NCI-H2081 (cell line): ENCODE measurements at regions not wholly inside any gene's neighbourhood (a gene's known extent, or its start where the extent isn't known, plus 50 kb on each side); places are given as distances from the start of the nearest gene placed in this dataset.

Experiments
- DNase-seq, 2 experiments: peaks; one replicate each; lab custom pipeline; 2025; lab: John Stamatoyannopoulos, UW

GRCh38 chr11:35077709-35078469 is 61.1 kb upstream of the CD44 start:
- no peak for DNase-seq

GRCh38 chr11:35078470-35078735 is 60.6 kb upstream of the CD44 start:
- no peak for DNase-seq

GRCh38 chr11:35079611-35080010 is 59.4 kb upstream of the CD44 start:
- no peak for DNase-seq

- no peak for DNase-seq
Measured at GRCh38 chr11:35082321-35083180, 56.4 kb upstream of the CD44 start.

GRCh38 chr11:35083181-35083430 is 55.9 kb upstream of the CD44 start:
- no peak for DNase-seq

DNA sequence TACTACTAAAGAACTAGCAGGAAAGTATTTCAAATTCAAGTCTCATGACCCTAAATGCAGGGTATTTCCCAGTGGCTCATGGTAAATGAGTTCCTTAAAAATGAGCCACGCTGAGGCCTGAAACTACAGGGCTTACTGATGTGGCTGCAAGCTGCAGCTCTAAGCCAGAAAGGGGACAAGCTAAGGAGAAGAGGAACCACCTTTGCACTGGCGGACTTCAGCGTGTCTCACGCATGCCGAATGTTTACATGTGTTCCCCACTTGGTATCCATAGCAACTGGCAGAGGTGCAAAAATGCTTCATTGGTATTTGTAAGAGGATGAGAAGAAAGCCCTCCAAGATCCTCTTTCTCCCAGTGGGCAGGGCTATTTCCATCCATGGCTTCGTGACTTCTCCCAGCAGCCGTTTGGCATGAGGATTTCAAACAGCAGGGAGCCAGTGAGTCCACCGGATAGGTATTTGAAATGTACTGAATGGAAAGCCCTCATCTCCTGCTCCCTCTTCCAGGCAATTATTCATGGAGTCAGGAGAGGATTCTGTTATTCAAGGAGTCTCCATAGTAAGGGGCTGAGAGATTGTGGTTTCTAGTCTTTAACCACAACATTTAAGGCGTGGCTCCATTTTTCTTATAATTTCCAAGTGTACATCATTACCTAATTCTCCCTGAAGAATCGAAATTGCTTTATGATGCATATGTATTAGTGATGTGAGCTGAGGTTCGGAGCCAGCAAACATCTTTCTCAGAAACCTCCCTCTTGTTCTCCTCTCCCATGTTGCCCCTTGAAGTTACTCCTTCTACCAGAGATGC is 55.3 kb upstream of the CD44 start:
- no peak for DNase-seq

DNA sequence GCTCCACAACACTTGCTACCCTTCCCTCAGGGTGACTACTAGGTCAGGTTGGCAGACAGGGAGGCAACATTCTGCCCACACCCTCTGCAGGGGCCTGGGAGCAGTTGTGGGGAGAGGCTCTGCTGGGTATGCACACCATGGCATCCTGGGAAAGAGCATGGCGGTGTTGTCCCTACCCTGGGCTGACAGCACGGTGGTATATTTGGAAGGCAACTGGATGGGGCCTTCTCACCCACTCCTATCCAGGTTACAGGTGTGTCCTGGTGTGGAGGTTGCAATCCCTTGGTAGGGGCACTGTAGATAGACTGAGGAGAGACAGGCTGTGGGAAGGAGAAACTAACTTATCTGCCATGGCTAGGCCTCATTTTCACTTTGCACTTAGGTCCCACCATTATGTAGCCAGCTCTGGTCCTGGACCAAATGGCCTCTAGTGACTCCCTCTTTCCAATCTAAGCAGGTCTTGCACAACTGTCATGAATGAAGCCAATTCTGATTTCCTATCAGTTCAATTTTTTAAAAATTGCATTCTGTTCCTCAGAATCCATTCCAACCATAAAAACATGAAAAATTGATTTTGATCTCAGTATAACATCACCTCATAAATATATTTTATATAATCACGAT is 54.0 kb upstream of the CD44 start:
- DNase-seq: no peak

GRCh38 chr11:35085531-35086165 is 53.3 kb upstream of the CD44 start:
- DNase-seq: no peak

GRCh38 chr11:35087648-35088047 is 51.3 kb upstream of the CD44 start:
- DNase-seq: no peak

GRCh38 chr11:35088226-35088625 is 50.7 kb upstream of the CD44 start:
- no peak for DNase-seq

- DNase-seq: no peak
Measured at GRCh38 chr11:35088676-35089075, 50.3 kb upstream of the CD44 start.
